ENCODE measurements at regions not wholly inside any gene's neighbourhood (a gene's known extent, or its start where the extent isn't known, plus 50 kb on each side); places are given as distances from the start of the nearest gene placed in this dataset.

DNA sequence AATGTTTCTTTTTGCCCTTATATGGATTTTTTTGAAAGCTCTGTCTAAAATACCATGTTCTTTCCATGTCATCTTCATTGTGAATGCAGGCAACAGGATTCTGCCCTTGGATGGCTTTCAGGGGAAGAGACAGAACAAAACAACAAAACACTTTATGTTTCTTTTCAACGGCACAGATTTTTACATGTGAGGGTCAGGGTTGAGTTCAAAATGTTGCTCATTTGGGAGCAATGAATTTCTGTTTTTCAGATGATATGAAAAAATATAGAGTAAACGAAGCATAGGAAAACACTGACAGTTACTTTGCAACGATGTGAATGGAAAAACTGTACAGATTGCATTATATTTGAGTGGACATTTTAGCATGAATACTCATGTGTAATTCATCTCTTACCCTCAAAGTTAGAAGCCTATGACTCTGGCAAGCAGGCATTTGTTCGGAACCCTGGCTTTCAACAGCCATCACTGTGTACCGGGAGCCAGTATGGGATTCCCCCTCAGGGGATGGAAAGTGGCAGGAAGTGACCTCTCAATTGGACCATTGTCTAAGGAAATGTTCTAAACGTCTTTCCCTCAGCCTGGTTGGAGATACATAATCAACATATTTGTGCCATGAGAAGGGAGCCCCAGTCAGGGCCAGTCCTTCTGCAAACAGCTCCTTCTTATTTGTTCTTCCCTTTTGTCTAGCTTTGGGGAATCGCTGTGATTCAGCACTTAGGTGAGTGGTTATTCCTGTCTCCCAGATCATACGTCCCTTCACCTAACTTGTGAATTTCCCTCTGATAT, 153.9 kb upstream of the MEF2C start:
- Histone ChIP-seq H3K4me1 (no peaks in the 10 kb centered on the region), H3K36me3 (no peaks in the 10 kb centered on the region), H3K27me3 (no peaks in the 10 kb centered on the region), H3K9me3 (no peaks in the 10 kb centered on the region), H3K27ac (no peak overlapping the region), H3K4me3 (no peak overlapping the region)
- no peak for DNase-seq (ENCODE audit: low spot score in 2 of 2)
- TF ChIP-seq CTCF (IDR thresholded peaks at IDR 0.05), result no peak
- intact Hi-C loops (cut with DNase I), result no loop called here

DNA sequence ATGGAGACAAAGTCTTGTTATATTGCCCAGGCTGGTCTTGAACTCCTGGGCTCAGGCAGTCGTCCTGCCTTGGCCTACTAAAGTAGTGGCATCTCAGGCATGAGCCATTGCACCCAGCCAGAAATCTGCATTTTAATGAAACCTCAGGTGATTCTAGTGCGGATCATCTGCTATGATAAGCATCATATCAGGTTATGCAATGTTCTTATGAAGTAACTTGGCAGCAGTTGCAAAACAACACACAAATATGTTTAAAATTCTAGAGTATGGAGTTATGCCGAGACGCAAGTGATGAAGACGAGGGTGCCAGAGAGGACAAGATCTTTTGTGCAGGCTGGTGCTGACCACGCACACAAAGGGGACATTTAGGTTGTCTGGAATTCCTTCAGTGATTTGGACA, 153.2 kb upstream of the MEF2C start:
- Histone ChIP-seq H3K4me3 (no peak overlapping the region), H3K27me3 (no peaks in the 10 kb centered on the region), H3K4me1 (no peaks in the 10 kb centered on the region), H3K9me3 (no peaks in the 10 kb centered on the region), H3K27ac (no peak overlapping the region), H3K36me3 (no peaks in the 10 kb centered on the region)
- intact Hi-C loops (cut with DNase I), result no loop called here
- no peak for DNase-seq (ENCODE audit: low spot score in 2 of 2)
- TF ChIP-seq CTCF (IDR thresholded peaks at IDR 0.05), result no peak

- H3K4me1 ChIP-seq, result no peaks in the 10 kb centered on the region
- no peak for TF ChIP-seq CTCF (IDR thresholded peaks at IDR 0.05)
- intact Hi-C loops (cut with DNase I), result no loop called here
Observed at GRCh38 chr5:89034588-89034987, 151.6 kb upstream of the MEF2C start.

GRCh38 chr5:89030798-89031197, 147.8 kb upstream of the MEF2C start:
- no peak for TF ChIP-seq CTCF (IDR thresholded peaks at IDR 0.05)
- Histone ChIP-seq H3K36me3 (no peaks in the 10 kb centered on the region), H3K27ac (no peak overlapping the region), H3K4me3 (no peak overlapping the region), H3K27me3 (no peaks in the 10 kb centered on the region), H3K4me1 (no peaks in the 10 kb centered on the region), H3K9me3 (no peaks in the 10 kb centered on the region)
- intact Hi-C loops (cut with DNase I), result no loop called here
- DNase-seq (ENCODE audit: low spot score in 2 of 2), result no peak

More at GRCh38 chr5:89034588-89034987, 151.6 kb upstream of the MEF2C start:
- Histone ChIP-seq H3K9me3 (no peaks in the 10 kb centered on the region), H3K27me3 (no peaks in the 10 kb centered on the region), H3K27ac (no peak overlapping the region), H3K4me3 (no peak overlapping the region), H3K36me3 (no peaks in the 10 kb centered on the region)
- no peak for DNase-seq (ENCODE audit: low spot score in 2 of 2)

DNA sequence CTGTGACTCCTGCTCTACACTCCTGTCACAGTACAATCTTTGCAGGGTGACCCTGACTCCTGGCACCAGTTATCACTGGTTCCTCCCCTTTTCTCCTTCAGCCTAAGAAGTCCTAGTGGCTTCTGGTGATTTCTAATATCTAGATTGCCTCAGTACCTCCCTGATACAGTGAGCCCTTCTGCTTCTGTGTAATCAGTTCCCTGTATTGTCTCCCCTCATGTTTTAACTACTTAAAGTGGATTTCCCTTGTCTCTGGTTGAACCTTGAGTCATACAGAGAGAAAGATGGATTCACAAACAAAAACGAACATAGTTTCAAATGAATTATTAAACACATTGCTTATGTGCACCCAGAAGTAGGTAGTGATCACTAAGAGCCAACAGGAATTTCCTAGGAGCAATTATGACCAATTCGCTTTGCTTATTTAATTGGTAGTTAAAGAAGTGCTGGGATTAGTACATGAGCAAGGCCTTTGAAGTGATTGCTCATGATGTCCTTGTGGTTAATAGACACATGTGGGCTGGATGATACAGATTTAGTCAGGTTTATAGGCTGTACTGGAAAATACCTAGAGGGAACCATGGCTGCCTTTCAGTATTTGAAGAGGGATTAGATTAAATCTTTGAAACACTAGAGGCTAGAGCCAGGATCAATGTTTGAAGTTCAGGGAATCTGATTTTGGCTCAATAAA, 145.8 kb upstream of the MEF2C start:
- Histone ChIP-seq H3K9me3 (no peaks in the 10 kb centered on the region), H3K4me3 (no peak overlapping the region), H3K4me1 (no peaks in the 10 kb centered on the region), H3K27ac (no peak overlapping the region), H3K27me3 (no peaks in the 10 kb centered on the region), H3K36me3 (no peaks in the 10 kb centered on the region)
- no peak for TF ChIP-seq CTCF (IDR thresholded peaks at IDR 0.05)
- DNase-seq (ENCODE audit: low spot score in 2 of 2), result no peak
- intact Hi-C loops (cut with DNase I), result no loop called here
